OCI-LY1 (cell line): ENCODE measurements at regions not wholly inside any gene's neighbourhood (a gene's known extent, or its start where the extent isn't known, plus 50 kb on each side); places are given as distances from the start of the nearest gene placed in this dataset.

ENCODE experiments used
- CTCF ChIP-seq: fragments of 200-600 bp; sonication (generic), shearing (Covaris generic); IDR thresholded peaks from 2 replicates; pipeline ENCODE4 v1.5.1; 2017; ENCODE audit warnings: mild to moderate bottlenecking, antibody characterized with exemption, low read length, moderate library complexity, mixed read lengths
- EZH2 ChIP-seq: fragments of 200-600 bp; sonication (generic), shearing (Covaris generic); IDR thresholded peaks from 2 replicates; pipeline ENCODE4 v1.8.0; 2017; ENCODE audit warnings: borderline replicate concordance, mixed run types, mild to moderate bottlenecking, antibody characterized with exemption, low read length, moderate library complexity, mixed read lengths

GRCh38 chr13:76363682-76364289 is 522.4 kb downstream of the KCTD12 start:
- TF ChIP-seq CTCF, result no peak
- no peak for TF ChIP-seq EZH2
